ENCODE measurements at regions not wholly inside any gene's neighbourhood (a gene's known extent, or its start where the extent isn't known, plus 50 kb on each side); places are given as distances from the start of the nearest gene placed in this dataset.
A peak's percentile ranks its signal among the peaks of the same experiment; 100 is the strongest.

DNA sequence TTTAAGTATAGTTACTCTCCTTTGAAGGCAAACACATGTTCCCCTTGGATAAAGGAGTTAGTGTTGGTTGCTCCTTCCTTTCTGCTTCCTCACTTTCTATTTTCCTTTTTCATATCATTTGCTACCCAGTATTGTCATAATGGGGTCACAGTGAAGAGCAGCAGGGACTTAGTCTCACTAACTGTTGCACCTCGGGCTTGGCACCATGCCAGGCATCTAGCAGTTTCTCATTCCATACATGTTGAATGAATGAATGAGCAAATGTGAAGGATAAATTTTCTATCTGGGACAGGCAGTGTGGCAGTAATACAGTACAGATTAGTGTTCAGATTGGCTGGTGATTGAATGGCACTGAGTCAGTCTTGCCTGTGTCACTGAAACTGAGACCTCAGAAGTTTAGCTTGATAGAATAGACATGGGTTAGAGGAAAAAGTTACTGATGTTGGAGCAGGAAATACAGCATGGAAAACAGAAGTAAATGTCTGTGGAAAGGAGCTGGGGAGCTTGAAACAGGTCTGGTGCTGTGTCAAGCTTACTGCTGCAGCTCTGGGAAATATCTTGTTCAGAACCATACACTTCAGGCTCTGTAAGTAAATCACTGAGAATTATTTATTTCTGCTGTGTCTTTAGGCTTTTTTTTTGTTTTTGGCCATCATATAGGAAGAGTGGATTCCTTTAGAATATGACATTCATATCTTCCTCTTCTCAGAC lies 55.8 kb upstream of the PITX2 start:
- H3K27ac ChIP-seq: peak overlapping the region in 1 of 2 experiments; percentile 28; a peak in 1 of 6 replicates
- ChIA-PET CTCF (no interaction called here), POLR2A (interaction anchor here (0.6 kb wide), 1 partner anchor 259 kb away, joined by 3 read pairs; no protein-coding TSS in a partner anchor)

DNA sequence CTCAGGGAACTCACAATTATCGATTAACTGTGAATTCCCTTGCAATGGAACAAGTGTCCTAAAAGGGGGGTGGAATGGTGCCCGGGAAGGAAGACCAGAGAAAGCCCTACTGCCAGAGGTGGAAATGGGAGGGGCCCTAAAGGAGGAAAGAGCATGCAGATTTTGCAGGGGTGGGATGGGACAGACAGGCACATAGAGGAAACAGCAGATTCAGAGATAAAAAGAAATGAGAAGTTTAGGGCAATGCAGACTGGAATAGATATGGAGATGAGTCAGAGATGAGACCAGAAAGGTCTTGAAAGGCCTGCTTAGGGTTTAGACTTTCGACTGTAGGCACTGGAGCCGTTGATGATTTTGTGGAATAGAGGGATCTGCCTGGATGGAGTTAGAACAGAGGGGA lies 57.4 kb upstream of the PITX2 start:
- Histone ChIP-seq H3K27ac (no peak overlapping the region), H3K4me3 (no peak overlapping the region), H3K4me1 (peaks cover 17% of the 10 kb centered on the region), H3K4me2 (no peak overlapping the region), H3K9me3 (no peaks in the 10 kb centered on the region)
- CTCF ChIA-PET: no interaction called here
- TF ChIP-seq ZNF302 (CRISPR knock-in tag; IDR thresholded peaks at IDR 0.05) (no peak), FOSL2 (IDR thresholded peaks at IDR 0.05) (no peak), FOSL2 (CRISPR knock-in tag; IDR thresholded peaks at IDR 0.05) (no peak), MAFK (IDR thresholded peaks at IDR 0.05; ENCODE audit: partially characterized antibody) (no peak), ZFP36 (IDR thresholded peaks at IDR 0.05; ENCODE audit: borderline replicate concordance, partially characterized antibody) (no peak), EHMT2 (IDR thresholded peaks at IDR 0.05; ENCODE audit: low read depth) (no peak), POLR2AphosphoS2 (conservative IDR thresholded peaks at IDR 0.05; ENCODE audit: low read length) (no peak), KDM5A (IDR thresholded peaks at IDR 0.05) (no peak), JUNB (IDR thresholded peaks at IDR 0.05) (no peak), RARB (CRISPR knock-in tag; IDR thresholded peaks at IDR 0.05) (no peak), KDM1A (IDR thresholded peaks at IDR 0.05; ENCODE audit: low read depth) (no peak), FOSB (CRISPR knock-in tag; IDR thresholded peaks at IDR 0.05) (no peak)
- TF ChIP-seq, protein P1, sequence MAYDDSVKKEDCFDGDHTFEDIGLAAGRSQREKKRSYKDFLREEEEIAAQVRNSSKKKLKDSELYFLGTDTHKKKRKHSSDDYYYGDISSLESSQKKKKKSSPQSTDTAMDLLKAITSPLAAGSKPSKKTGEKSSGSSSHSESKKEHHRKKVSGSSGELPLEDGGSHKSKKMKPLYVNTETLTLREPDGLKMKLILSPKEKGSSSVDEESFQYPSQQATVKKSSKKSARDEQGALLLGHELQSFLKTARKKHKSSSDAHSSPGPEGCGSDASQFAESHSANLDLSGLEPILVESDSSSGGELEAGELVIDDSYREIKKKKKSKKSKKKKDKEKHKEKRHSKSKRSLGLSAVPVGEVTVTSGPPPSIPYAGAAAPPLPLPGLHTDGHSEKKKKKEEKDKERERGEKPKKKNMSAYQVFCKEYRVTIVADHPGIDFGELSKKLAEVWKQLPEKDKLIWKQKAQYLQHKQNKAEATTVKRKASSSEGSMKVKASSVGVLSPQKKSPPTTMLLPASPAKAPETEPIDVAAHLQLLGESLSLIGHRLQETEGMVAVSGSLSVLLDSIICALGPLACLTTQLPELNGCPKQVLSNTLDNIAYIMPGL (CRISPR knock-in tag; IDR thresholded peaks at IDR 0.05; ENCODE audit: borderline replicate concordance): no peak
- TF ChIP-seq, protein P2, sequence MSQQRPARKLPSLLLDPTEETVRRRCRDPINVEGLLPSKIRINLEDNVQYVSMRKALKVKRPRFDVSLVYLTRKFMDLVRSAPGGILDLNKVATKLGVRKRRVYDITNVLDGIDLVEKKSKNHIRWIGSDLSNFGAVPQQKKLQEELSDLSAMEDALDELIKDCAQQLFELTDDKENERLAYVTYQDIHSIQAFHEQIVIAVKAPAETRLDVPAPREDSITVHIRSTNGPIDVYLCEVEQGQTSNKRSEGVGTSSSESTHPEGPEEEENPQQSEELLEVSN (IDR thresholded peaks at IDR 0.05; ENCODE audit: borderline replicate concordance, low read depth): no peak
- TF ChIP-seq, protein P3, sequence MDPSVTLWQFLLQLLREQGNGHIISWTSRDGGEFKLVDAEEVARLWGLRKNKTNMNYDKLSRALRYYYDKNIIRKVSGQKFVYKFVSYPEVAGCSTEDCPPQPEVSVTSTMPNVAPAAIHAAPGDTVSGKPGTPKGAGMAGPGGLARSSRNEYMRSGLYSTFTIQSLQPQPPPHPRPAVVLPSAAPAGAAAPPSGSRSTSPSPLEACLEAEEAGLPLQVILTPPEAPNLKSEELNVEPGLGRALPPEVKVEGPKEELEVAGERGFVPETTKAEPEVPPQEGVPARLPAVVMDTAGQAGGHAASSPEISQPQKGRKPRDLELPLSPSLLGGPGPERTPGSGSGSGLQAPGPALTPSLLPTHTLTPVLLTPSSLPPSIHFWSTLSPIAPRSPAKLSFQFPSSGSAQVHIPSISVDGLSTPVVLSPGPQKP (IDR thresholded peaks at IDR 0.05; ENCODE audit: low read depth, low read length): no peak
- TF ChIP-seq, protein P4, sequence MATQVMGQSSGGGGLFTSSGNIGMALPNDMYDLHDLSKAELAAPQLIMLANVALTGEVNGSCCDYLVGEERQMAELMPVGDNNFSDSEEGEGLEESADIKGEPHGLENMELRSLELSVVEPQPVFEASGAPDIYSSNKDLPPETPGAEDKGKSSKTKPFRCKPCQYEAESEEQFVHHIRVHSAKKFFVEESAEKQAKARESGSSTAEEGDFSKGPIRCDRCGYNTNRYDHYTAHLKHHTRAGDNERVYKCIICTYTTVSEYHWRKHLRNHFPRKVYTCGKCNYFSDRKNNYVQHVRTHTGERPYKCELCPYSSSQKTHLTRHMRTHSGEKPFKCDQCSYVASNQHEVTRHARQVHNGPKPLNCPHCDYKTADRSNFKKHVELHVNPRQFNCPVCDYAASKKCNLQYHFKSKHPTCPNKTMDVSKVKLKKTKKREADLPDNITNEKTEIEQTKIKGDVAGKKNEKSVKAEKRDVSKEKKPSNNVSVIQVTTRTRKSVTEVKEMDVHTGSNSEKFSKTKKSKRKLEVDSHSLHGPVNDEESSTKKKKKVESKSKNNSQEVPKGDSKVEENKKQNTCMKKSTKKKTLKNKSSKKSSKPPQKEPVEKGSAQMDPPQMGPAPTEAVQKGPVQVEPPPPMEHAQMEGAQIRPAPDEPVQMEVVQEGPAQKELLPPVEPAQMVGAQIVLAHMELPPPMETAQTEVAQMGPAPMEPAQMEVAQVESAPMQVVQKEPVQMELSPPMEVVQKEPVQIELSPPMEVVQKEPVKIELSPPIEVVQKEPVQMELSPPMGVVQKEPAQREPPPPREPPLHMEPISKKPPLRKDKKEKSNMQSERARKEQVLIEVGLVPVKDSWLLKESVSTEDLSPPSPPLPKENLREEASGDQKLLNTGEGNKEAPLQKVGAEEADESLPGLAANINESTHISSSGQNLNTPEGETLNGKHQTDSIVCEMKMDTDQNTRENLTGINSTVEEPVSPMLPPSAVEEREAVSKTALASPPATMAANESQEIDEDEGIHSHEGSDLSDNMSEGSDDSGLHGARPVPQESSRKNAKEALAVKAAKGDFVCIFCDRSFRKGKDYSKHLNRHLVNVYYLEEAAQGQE (IDR thresholded peaks at IDR 0.05): no peak
- TF ChIP-seq, protein P5, sequence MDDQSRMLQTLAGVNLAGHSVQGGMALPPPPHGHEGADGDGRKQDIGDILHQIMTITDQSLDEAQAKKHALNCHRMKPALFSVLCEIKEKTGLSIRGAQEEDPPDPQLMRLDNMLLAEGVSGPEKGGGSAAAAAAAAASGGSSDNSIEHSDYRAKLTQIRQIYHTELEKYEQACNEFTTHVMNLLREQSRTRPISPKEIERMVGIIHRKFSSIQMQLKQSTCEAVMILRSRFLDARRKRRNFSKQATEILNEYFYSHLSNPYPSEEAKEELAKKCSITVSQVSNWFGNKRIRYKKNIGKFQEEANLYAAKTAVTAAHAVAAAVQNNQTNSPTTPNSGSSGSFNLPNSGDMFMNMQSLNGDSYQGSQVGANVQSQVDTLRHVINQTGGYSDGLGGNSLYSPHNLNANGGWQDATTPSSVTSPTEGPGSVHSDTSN (IDR thresholded peaks at IDR 0.05): no peak
- WGBS (ENCODE audit: missing lambda C conversion rate): 35% methylated on average over 4 of the region's 4 CpGs
- ATAC-seq (no peak), DNase-seq (ENCODE audit: low read depth in 1 of 2, low spot score in 1 of 2) (no peak), FAIRE-seq (no peak)
- POLR2A ChIA-PET: no interaction called here

More for the DNA sequence above, 55.8 kb upstream of the PITX2 start:
- H3K4me1 ChIP-seq: peaks cover 17% of the 10 kb centered on the region
- no peak for FAIRE-seq
- H3K9me3 ChIP-seq: no peaks in the 10 kb centered on the region
- WGBS (ENCODE audit: missing lambda C conversion rate): 0% methylated on average over 1 of the region's 1 CpG
- TF ChIP-seq FOSB (CRISPR knock-in tag; IDR thresholded peaks at IDR 0.05) (no peak), TP53 (CRISPR knock-in tag; IDR thresholded peaks at IDR 0.05) (no peak), RAD21 (conservative IDR thresholded peaks at IDR 0.05 in 1 of 2, IDR thresholded peaks at IDR 0.05 in 1 of 2) (no peak), HDAC2 (IDR thresholded peaks at IDR 0.05) (no peak), JUNB (IDR thresholded peaks at IDR 0.05) (no peak), BHLHE40 (IDR thresholded peaks at IDR 0.05; ENCODE audit: low read depth, low read length) (no peak), POLR2AphosphoS2 (conservative IDR thresholded peaks at IDR 0.05; ENCODE audit: low read length) (no peak), KDM5A (IDR thresholded peaks at IDR 0.05) (no peak), CBX2 (IDR thresholded peaks at IDR 0.05; ENCODE audit: borderline replicate concordance, low read depth) (no peak), MAFK (IDR thresholded peaks at IDR 0.05; ENCODE audit: partially characterized antibody) (no peak), SMC3 (IDR thresholded peaks at IDR 0.05) (no peak), KDM1A (IDR thresholded peaks at IDR 0.05; ENCODE audit: low read depth) (no peak), HOXA7 (CRISPR knock-in tag; IDR thresholded peaks at IDR 0.05) (no peak), TFCP2L1 (CRISPR knock-in tag; IDR thresholded peaks at IDR 0.05) (no peak), NFE2L2 (conservative IDR thresholded peaks at IDR 0.05; ENCODE audit: low read length) (no peak)
- TF ChIP-seq, protein P6, sequence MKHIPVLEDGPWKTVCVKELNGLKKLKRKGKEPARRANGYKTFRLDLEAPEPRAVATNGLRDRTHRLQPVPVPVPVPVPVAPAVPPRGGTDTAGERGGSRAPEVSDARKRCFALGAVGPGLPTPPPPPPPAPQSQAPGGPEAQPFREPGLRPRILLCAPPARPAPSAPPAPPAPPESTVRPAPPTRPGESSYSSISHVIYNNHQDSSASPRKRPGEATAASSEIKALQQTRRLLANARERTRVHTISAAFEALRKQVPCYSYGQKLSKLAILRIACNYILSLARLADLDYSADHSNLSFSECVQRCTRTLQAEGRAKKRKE (CRISPR knock-in tag; IDR thresholded peaks at IDR 0.05; ENCODE audit: low read depth): no peak
- TF ChIP-seq, protein P7, sequence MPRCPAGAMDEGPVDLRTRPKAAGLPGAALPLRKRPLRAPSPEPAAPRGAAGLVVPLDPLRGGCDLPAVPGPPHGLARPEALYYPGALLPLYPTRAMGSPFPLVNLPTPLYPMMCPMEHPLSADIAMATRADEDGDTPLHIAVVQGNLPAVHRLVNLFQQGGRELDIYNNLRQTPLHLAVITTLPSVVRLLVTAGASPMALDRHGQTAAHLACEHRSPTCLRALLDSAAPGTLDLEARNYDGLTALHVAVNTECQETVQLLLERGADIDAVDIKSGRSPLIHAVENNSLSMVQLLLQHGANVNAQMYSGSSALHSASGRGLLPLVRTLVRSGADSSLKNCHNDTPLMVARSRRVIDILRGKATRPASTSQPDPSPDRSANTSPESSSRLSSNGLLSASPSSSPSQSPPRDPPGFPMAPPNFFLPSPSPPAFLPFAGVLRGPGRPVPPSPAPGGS (IDR thresholded peaks at IDR 0.05): no peak
- ATAC-seq: no peak
- DNase-seq (ENCODE audit: low read depth in 1 of 2, low spot score in 1 of 2): no peak
- H3K4me3 ChIP-seq: no peak overlapping the region
- peak overlapping the region; percentile 51; the same call in 2 of the 3 replicates for H3K4me2 ChIP-seq
